ENCODE measurements at regions not wholly inside any gene's neighbourhood (a gene's known extent, or its start where the extent isn't known, plus 50 kb on each side); places are given as distances from the start of the nearest gene placed in this dataset.
A peak's percentile ranks its signal among the peaks of the same experiment; 100 is the strongest.

GRCh38 chr15:80308002-80308401, 56.0 kb upstream of the CTXND1 start:
- H3K9me3 Mint-ChIP-seq = peaks cover 10% of the 10 kb centered on the region
- peaks cover 8% of the 10 kb centered on the region for H3K27me3 Mint-ChIP-seq (ENCODE audit: low read depth)
- H3K36me3 Mint-ChIP-seq (ENCODE audit: low read depth) = no peaks in the 10 kb centered on the region
- TF ChIP-seq, protein P1, sequence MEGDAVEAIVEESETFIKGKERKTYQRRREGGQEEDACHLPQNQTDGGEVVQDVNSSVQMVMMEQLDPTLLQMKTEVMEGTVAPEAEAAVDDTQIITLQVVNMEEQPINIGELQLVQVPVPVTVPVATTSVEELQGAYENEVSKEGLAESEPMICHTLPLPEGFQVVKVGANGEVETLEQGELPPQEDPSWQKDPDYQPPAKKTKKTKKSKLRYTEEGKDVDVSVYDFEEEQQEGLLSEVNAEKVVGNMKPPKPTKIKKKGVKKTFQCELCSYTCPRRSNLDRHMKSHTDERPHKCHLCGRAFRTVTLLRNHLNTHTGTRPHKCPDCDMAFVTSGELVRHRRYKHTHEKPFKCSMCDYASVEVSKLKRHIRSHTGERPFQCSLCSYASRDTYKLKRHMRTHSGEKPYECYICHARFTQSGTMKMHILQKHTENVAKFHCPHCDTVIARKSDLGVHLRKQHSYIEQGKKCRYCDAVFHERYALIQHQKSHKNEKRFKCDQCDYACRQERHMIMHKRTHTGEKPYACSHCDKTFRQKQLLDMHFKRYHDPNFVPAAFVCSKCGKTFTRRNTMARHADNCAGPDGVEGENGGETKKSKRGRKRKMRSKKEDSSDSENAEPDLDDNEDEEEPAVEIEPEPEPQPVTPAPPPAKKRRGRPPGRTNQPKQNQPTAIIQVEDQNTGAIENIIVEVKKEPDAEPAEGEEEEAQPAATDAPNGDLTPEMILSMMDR (IDR thresholded peaks at IDR 0.05; ENCODE audit: unreplicated experiment in 3 of 3) = no peak
- no peak overlapping the region for H3K27ac Mint-ChIP-seq
- H3K4me1 Mint-ChIP-seq = no peaks in the 10 kb centered on the region
- no peak overlapping the region for H3K4me3 Mint-ChIP-seq

DNA sequence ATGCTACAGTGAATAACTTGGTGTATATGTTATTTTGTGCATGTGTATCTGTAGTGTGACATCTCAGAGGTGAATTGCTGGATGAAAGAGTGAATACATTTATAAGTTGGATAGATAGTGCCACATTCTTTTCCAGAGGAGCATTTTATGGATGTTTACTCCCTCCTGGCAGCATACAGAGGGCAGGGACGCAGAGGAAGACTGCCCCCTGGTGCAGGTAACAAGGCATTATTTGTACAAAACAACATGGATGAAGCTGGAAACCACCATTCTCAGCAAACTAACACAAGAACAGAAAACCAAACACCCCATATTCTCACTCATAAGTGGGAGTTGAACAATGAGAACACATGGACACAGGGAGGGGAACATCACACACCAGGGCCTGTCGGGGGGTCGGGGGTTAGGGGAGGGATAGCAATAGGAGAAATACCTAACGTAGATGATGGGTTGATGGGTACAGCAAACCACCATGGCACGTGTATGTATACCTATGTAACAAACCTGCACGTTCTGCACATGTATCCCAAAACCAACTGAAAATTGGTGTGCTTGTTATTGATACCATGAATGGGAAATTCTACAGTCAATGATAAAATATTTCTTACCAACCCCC, 57.9 kb upstream of the CTXND1 start:
- Mint-ChIP-seq H3K4me1 (no peaks in the 10 kb centered on the region), H3K27me3 (ENCODE audit: low read depth) (peaks cover 4% of the 10 kb centered on the region), H3K4me3 (no peak overlapping the region), H3K36me3 (ENCODE audit: low read depth) (no peaks in the 10 kb centered on the region), H3K9me3 (peaks cover 7% of the 10 kb centered on the region), H3K27ac (peak overlapping the region in 2 of 3 experiments; percentile 7 to 11)
- TF ChIP-seq, protein P1 (IDR thresholded peaks at IDR 0.05; ENCODE audit: unreplicated experiment in 3 of 3) = peak; percentile 56 to 64 (median 62)

DNA sequence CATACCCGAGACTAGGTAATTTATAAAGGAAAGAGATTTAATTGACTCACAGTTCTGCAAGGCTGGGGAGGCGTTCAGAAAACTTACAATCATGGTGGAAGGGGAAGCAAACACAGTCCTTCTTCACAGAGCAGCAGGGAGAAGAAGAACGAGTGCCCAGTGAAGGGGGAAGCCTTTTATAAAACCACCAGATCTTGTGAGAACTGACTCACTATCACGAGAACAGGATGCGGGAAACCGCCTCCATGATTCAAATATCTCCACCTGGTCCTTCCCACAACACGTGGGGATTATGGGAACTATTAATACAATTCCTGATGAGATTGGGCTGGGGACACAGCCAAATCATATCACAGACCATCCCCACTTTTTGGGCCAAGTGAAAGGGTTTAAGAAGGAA, 58.8 kb upstream of the CTXND1 start:
- peaks cover 7% of the 10 kb centered on the region for H3K9me3 Mint-ChIP-seq
- H3K4me1 Mint-ChIP-seq = no peaks in the 10 kb centered on the region
- no peak overlapping the region for H3K4me3 Mint-ChIP-seq
- peaks cover 4% of the 10 kb centered on the region for H3K27me3 Mint-ChIP-seq (ENCODE audit: low read depth)
- no peak overlapping the region for H3K27ac Mint-ChIP-seq
- TF ChIP-seq, protein P1 (IDR thresholded peaks at IDR 0.05; ENCODE audit: unreplicated experiment in 3 of 3) = no peak
- no peaks in the 10 kb centered on the region for H3K36me3 Mint-ChIP-seq (ENCODE audit: low read depth)

DNA sequence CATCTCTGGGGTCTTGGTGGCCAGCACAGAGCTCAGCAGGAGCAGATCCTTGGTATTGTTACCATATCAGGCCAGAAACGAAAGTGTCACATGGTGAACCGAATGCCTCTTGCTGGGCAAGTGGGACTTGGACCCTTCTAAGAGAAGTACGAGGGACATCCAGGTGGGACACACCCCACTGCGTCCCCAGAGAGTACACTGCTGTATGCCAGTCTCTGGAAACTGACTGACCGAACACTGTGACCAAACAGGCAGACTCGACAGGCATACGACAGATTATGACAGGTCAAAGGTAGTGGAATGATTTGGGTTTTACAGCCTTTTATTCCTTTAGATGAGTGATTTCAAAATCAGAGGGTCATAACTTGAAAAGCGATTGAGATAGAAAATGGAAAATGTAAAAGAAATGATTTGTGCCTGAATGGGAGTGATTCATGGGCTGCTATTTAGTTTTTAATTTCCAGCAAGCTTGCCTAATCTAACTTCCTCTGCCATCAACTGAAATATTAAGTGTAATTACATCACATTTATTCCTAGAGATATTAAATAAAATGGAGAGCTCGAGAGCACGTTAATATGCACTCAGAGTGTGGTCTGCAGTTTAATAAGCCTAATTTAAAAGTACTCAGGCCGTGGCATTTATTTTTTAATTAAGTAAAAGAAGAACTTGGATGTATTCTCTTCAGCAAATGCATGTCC, 63.4 kb upstream of the CTXND1 start:
- Mint-ChIP-seq H3K27ac (no peak overlapping the region), H3K4me1 (peaks cover 5% of the 10 kb centered on the region), H3K4me3 (no peak overlapping the region), H3K27me3 (ENCODE audit: low read depth) (peaks cover 3% of the 10 kb centered on the region), H3K9me3 (no peaks in the 10 kb centered on the region), H3K36me3 (ENCODE audit: low read depth) (no peaks in the 10 kb centered on the region)
- TF ChIP-seq, protein P1 (IDR thresholded peaks at IDR 0.05; ENCODE audit: unreplicated experiment in 3 of 3) = no peak

DNA sequence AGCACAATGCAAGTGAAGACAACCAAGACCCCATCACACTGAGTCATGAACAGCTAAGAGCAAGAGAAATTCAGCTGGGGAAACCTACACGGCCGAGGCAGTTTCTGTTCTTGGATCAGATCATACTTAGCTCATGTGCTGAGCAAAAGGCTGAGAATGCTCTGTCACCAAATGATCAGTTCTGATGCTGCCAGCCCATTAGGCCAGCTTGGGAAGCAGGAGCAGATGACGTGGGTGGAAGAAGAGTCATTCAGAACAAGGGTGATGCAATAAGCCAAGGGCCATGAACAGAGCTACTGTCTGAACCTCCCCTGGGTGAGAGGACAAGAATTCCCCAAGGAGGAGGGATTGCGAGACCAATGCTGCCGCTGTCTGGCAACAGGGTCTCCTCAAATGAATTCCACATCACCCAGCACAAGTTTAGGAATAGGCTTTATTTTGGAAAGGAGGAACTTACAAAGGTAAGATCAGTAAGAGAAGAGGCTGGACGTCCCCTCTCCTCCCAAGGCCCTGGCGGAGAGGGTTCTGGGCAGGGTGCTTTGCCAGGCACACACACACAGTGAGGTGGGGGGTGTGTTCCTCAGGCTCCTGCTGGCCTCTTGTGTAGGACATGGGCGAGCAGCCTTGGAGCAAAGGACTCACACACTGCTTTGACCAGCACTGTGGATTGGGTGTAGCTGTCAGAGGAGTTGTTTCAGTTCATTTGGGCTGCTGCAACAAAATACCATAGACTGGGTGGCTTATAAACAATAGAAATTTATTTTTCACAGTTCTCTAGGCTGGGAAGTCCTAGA, 65.6 kb upstream of the CTXND1 start:
- Mint-ChIP-seq H3K4me1 (peaks cover 10% of the 10 kb centered on the region), H3K9me3 (peaks cover 2% of the 10 kb centered on the region), H3K36me3 (ENCODE audit: low read depth) (no peaks in the 10 kb centered on the region), H3K27ac (no peak overlapping the region), H3K27me3 (ENCODE audit: low read depth) (no peaks in the 10 kb centered on the region), H3K4me3 (no peak overlapping the region)
- TF ChIP-seq, protein P1 (IDR thresholded peaks at IDR 0.05; ENCODE audit: unreplicated experiment in 3 of 3) = no peak

Data from nephron (organoid).